ENCODE measurements at regions not wholly inside any gene's neighbourhood (a gene's known extent, or its start where the extent isn't known, plus 50 kb on each side); places are given as distances from the start of the nearest gene placed in this dataset.

DNA sequence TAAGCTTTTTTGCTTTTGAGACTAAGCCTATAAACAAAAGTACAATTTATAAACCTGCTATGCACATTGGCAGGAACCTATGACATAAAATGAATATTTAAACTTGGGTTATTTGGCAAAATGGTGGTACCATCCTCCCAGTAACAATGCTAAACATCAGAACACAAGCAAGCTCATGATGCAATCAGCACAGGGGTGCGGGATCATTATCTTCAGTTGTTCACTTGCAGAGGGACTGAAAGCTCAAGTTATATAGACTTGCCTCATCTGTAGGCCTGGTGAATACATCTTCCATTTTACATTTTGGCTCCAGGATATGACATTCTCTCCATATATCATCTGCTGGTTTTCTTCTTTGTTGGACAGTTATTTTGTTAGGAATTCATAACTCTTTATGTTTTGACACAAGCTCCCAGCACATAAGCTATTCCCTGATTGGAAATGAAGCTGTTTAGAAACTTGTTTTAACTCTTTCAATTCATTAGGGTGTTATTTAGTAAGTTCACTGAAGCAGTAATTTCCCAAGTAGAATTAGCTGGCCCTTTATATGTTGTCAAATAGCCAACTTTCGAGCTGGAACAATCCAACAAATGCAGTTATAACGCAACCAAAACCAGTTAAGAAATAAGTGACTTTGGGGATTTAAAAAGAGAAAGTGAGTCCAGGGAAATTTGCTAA lies 124.7 kb upstream of the LIFR start:
- TF ChIP-seq CTCF (IDR thresholded peaks at IDR 0.05 in 8 of 11, conservative IDR thresholded peaks at IDR 0.05 in 3 of 11): no peak
- TF ChIP-seq POLR2A (IDR thresholded peaks at IDR 0.05): no peak
- TF ChIP-seq POLR2AphosphoS5 (IDR thresholded peaks at IDR 0.05): no peak
- no peaks in the 10 kb centered on the region for H3K36me3 ChIP-seq
- 75 to 93% (median 83%) methylated on average over 3 of the region's 3 CpGs for WGBS, 5 donors
- no peak for DNase-seq
- no peaks in the 10 kb centered on the region for H3K9me3 ChIP-seq
- H3K27me3 ChIP-seq (replicated peaks in 1 of 7): no peaks in the 10 kb centered on the region
- intact Hi-C loops (cut with DNase I; ENCODE audit: low total_unique reads): no loop called here
- no peaks in the 10 kb centered on the region for H3K4me1 ChIP-seq
- no peak overlapping the region for H3K4me3 ChIP-seq
- H3K27ac ChIP-seq: peak overlapping the region in 1 of 8 donors; percentile 4

GRCh38 chr5:38681966-38682365 lies 125.5 kb upstream of the LIFR start:
- no peaks in the 10 kb centered on the region for H3K9me3 ChIP-seq
- no peak overlapping the region for H3K4me3 ChIP-seq
- H3K4me1 ChIP-seq: no peaks in the 10 kb centered on the region
- intact Hi-C loops (cut with DNase I; ENCODE audit: low total_unique reads): no loop called here
- WGBS, 5 donors: 77 to 88% (median 82%) methylated on average over 6 of the region's 6 CpGs
- H3K36me3 ChIP-seq: no peaks in the 10 kb centered on the region
- no peaks in the 10 kb centered on the region for H3K27me3 ChIP-seq (replicated peaks in 1 of 7)
- TF ChIP-seq CTCF (IDR thresholded peaks at IDR 0.05 in 8 of 11, conservative IDR thresholded peaks at IDR 0.05 in 3 of 11) (no peak), POLR2AphosphoS5 (IDR thresholded peaks at IDR 0.05) (no peak), POLR2A (IDR thresholded peaks at IDR 0.05) (no peak)
- DNase-seq: no peak
- H3K27ac ChIP-seq: no peak overlapping the region

GRCh38 chr5:38686658-38687057 lies 130.2 kb upstream of the LIFR start:
- intact Hi-C loops (cut with DNase I; ENCODE audit: low total_unique reads): no loop called here
- Histone ChIP-seq H3K27me3 (replicated peaks in 1 of 7) (no peaks in the 10 kb centered on the region), H3K4me3 (no peak overlapping the region), H3K27ac (no peak overlapping the region), H3K9me3 (no peaks in the 10 kb centered on the region), H3K36me3 (no peaks in the 10 kb centered on the region), H3K4me1 (no peaks in the 10 kb centered on the region)
- no peak for DNase-seq
- 74 to 84% (median 80%) methylated on average over 3 of the region's 3 CpGs for WGBS, 5 donors
- TF ChIP-seq POLR2AphosphoS5 (IDR thresholded peaks at IDR 0.05) (no peak), CTCF (IDR thresholded peaks at IDR 0.05 in 8 of 11, conservative IDR thresholded peaks at IDR 0.05 in 3 of 11) (no peak), POLR2A (IDR thresholded peaks at IDR 0.05) (no peak)

DNA sequence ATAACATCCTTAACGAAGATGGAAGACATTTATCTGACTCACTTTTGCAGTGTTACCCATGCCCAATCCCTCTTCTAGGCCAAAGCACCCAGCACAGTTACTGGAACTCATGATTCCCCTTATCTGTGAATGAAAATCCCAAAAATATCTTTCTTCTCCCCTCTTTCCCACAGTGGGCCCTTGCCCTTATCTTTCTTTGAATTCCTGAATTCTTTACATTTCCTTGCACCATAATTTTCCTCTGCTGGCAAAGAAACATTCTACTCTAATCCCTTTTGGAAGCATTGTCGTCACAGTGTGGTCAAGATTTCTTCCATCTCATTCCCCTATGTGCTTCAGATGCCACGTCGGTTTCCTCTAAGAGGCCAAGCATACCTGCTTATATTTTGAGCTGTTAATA lies 135.9 kb upstream of the LIFR start:
- Histone ChIP-seq H3K36me3 (no peaks in the 10 kb centered on the region), H3K9me3 (no peaks in the 10 kb centered on the region), H3K27ac (no peak overlapping the region), H3K27me3 (replicated peaks in 1 of 7) (no peaks in the 10 kb centered on the region), H3K4me3 (no peak overlapping the region), H3K4me1 (peaks cover 0 to 4% (median 0%) of the 10 kb centered on the region in 6 donors)
- intact Hi-C loops (cut with DNase I; ENCODE audit: low total_unique reads): no loop called here
- DNase-seq: no peak
- 70 to 84% (median 79%) methylated on average over 4 of the region's 4 CpGs for WGBS, 5 donors
- no peak for TF ChIP-seq POLR2AphosphoS5 (IDR thresholded peaks at IDR 0.05)
- TF ChIP-seq POLR2A (IDR thresholded peaks at IDR 0.05): no peak
- TF ChIP-seq CTCF (IDR thresholded peaks at IDR 0.05 in 8 of 11, conservative IDR thresholded peaks at IDR 0.05 in 3 of 11): no peak

All from spleen (tissue), 11 donors.